ENCODE measurements at regions not wholly inside any gene's neighbourhood (a gene's known extent, or its start where the extent isn't known, plus 50 kb on each side); places are given as distances from the start of the nearest gene placed in this dataset.

DNA sequence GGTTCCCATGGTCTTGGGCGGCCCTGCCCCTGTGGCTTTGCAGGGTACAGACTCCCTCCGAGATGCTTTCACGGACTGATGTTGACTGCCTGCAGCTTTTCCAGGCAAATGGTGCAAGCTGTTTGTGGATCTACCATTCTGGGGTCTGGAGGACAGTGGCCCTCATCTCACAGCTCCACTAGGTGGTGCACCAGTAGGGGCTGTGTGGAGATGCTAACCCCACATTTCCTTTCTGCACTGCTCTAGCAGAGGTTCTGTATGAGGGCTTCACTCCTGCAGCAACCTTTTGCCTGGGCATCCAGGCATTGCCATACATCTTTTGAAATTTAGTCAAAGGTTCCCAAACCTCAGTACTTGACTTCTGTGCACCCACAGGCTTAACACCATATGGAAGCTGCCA lies 176.1 kb downstream of the DCAF12L1 start:
- H3K4me1 ChIP-seq (ENCODE audit: insufficient read depth, low read length) = no peaks in the 10 kb centered on the region
- ChIA-PET POLR2A (ENCODE audit: unreplicated experiment) (no interaction called here), CTCF (no interaction called here)
- H3K9me3 ChIP-seq (ENCODE audit: low read length) = no peaks in the 10 kb centered on the region
- no peak overlapping the region for H3K4me3 ChIP-seq (ENCODE audit: low read length)
- no peak overlapping the region for H3K4me2 ChIP-seq (ENCODE audit: low read length)
- no peak for DNase-seq
- H3K27ac ChIP-seq (ENCODE audit: low read length) = no peak overlapping the region
- H4K20me1 ChIP-seq (ENCODE audit: low read length) = no peaks in the 10 kb centered on the region
- no peak overlapping the region for H3K9ac ChIP-seq (ENCODE audit: low read length)
- no peaks in the 10 kb centered on the region for H3K79me2 ChIP-seq (ENCODE audit: low read length)
- ATAC-seq = no peak
- H3K9me2 ChIP-seq (replicated peaks; ENCODE audit: low read length) = no peaks in the 10 kb centered on the region
- H3F3A ChIP-seq (ENCODE audit: low read length, unreplicated experiment) = no peaks in the 10 kb centered on the region
- TF ChIP-seq EZH2phosphoT487 (IDR thresholded peaks at IDR 0.05; ENCODE audit: borderline replicate concordance, low read length) (no peak), EZH2 (IDR thresholded peaks at IDR 0.05; ENCODE audit: low read length, unreplicated experiment) (no peak)
- TF ChIP-seq, protein P1, sequence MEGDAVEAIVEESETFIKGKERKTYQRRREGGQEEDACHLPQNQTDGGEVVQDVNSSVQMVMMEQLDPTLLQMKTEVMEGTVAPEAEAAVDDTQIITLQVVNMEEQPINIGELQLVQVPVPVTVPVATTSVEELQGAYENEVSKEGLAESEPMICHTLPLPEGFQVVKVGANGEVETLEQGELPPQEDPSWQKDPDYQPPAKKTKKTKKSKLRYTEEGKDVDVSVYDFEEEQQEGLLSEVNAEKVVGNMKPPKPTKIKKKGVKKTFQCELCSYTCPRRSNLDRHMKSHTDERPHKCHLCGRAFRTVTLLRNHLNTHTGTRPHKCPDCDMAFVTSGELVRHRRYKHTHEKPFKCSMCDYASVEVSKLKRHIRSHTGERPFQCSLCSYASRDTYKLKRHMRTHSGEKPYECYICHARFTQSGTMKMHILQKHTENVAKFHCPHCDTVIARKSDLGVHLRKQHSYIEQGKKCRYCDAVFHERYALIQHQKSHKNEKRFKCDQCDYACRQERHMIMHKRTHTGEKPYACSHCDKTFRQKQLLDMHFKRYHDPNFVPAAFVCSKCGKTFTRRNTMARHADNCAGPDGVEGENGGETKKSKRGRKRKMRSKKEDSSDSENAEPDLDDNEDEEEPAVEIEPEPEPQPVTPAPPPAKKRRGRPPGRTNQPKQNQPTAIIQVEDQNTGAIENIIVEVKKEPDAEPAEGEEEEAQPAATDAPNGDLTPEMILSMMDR (conservative IDR thresholded peaks at IDR 0.05; ENCODE audit: low read depth, low read length) = no peak
- H2AFZ ChIP-seq (ENCODE audit: low read length) = no peak overlapping the region
- no TSS peak for BruUV-seq (replicated peaks)
- no peaks in the 10 kb centered on the region for H3K27me3 ChIP-seq (ENCODE audit: low read length)
- intact Hi-C loops (cut with micrococcal nuclease) = no loop called here
- no peaks in the 10 kb centered on the region for H3K36me3 ChIP-seq (ENCODE audit: low read depth, low read length)

DNA sequence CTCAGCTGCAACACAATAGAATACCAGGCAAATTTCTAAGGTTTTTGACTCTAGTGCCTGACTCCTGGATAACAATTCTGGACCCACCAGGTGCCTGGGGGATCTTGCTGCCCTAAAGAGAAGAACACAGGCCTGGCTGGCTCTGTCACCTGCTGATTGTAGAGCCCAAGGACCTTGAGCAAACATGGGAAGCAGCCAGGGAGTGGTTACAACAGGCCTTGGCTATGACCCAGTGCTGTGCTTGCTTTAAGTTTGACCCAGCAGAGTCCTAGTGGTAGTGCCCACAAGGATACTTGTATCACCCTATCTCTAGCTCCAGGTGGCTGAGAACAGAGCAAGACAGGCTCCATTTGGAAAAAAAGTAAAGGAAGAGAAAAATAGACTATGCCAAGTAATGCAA lies 176.8 kb upstream of the DCAF12L2 start:
- H3K9ac ChIP-seq (ENCODE audit: low read length) = no peak overlapping the region
- intact Hi-C loops (cut with micrococcal nuclease) = no loop called here
- H3K27me3 ChIP-seq (ENCODE audit: low read length) = no peaks in the 10 kb centered on the region
- no peak overlapping the region for H2AFZ ChIP-seq (ENCODE audit: low read length)
- no peaks in the 10 kb centered on the region for H3F3A ChIP-seq (ENCODE audit: low read length, unreplicated experiment)
- H3K9me3 ChIP-seq (ENCODE audit: low read length) = no peaks in the 10 kb centered on the region
- no peak overlapping the region for H3K27ac ChIP-seq (ENCODE audit: low read length)
- TF ChIP-seq, protein P1 (conservative IDR thresholded peaks at IDR 0.05; ENCODE audit: low read depth, low read length) = no peak
- no peak for TF ChIP-seq EZH2 (IDR thresholded peaks at IDR 0.05; ENCODE audit: low read length, unreplicated experiment)
- no peak for TF ChIP-seq EZH2phosphoT487 (IDR thresholded peaks at IDR 0.05; ENCODE audit: borderline replicate concordance, low read length)
- no peaks in the 10 kb centered on the region for H3K9me2 ChIP-seq (replicated peaks; ENCODE audit: low read length)
- BruUV-seq (replicated peaks) = no TSS peak
- H4K20me1 ChIP-seq (ENCODE audit: low read length) = no peaks in the 10 kb centered on the region
- no peak overlapping the region for H3K4me3 ChIP-seq (ENCODE audit: low read length)
- no peak for ATAC-seq
- H3K79me2 ChIP-seq (ENCODE audit: low read length) = no peaks in the 10 kb centered on the region
- H3K4me1 ChIP-seq (ENCODE audit: insufficient read depth, low read length) = no peaks in the 10 kb centered on the region
- CTCF ChIA-PET = no interaction called here
- H3K36me3 ChIP-seq (ENCODE audit: low read depth, low read length) = no peaks in the 10 kb centered on the region
- no peak overlapping the region for H3K4me2 ChIP-seq (ENCODE audit: low read length)
- DNase-seq = no peak
- POLR2A ChIA-PET (ENCODE audit: unreplicated experiment) = no interaction called here

DNA sequence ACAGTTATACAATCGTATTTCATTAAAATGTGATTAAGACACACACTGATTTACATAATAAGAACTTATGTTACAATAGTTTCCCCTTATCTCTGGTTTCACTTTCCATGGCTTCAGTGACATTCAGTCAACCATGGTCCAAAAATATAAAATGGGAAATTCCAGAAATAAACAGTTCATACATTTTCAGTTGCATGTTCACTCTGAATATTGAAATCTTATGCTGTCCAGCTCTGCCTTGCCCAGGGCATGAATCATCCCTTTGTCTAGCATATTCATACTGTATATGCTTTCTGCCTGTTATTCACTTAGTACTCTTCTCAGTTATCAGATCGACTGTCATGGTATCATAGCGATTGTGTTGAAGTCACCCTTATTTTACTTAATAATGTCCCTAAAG lies 173.8 kb upstream of the DCAF12L2 start:
- Histone ChIP-seq H3K27me3 (ENCODE audit: low read length) (no peaks in the 10 kb centered on the region), H3K36me3 (ENCODE audit: low read depth, low read length) (no peaks in the 10 kb centered on the region), H2AFZ (ENCODE audit: low read length) (no peak overlapping the region), H3K27ac (ENCODE audit: low read length) (no peak overlapping the region), H3K4me1 (ENCODE audit: insufficient read depth, low read length) (no peaks in the 10 kb centered on the region), H3K4me2 (ENCODE audit: low read length) (no peak overlapping the region), H3K9me2 (replicated peaks; ENCODE audit: low read length) (no peaks in the 10 kb centered on the region), H3F3A (ENCODE audit: low read length, unreplicated experiment) (no peaks in the 10 kb centered on the region), H3K79me2 (ENCODE audit: low read length) (no peaks in the 10 kb centered on the region), H4K20me1 (ENCODE audit: low read length) (no peaks in the 10 kb centered on the region), H3K9ac (ENCODE audit: low read length) (no peak overlapping the region), H3K4me3 (ENCODE audit: low read length) (no peak overlapping the region), H3K9me3 (ENCODE audit: low read length) (no peaks in the 10 kb centered on the region)
- no peak for ATAC-seq
- intact Hi-C loops (cut with micrococcal nuclease) = no loop called here
- no TSS peak for BruUV-seq (replicated peaks)
- POLR2A ChIA-PET (ENCODE audit: unreplicated experiment) = no interaction called here
- peak; percentile 1 for DNase-seq
- CTCF ChIA-PET = no interaction called here
- TF ChIP-seq, protein P1 (conservative IDR thresholded peaks at IDR 0.05; ENCODE audit: low read depth, low read length) = no peak
- no peak for TF ChIP-seq EZH2 (IDR thresholded peaks at IDR 0.05; ENCODE audit: low read length, unreplicated experiment)
